H9 (cell line): ENCODE measurements at regions not wholly inside any gene's neighbourhood (a gene's known extent, or its start where the extent isn't known, plus 50 kb on each side); places are given as distances from the start of the nearest gene placed in this dataset.

Experiments
- DNase-seq: peaks from one replicate; pipeline ENCODE4 v3.0.0-alpha.2; 2017
- H2AFZ ChIP-seq: one replicate; pipeline ENCODE4 v1.6.1; 2013; ENCODE audit warnings: mild to moderate bottlenecking, low read length, control low read depth, moderate library complexity
- H2AK5ac ChIP-seq: 2 replicates; pipeline ENCODE4 v1.6.1; 2013; ENCODE audit warnings: low read length, control low read depth, mixed read lengths; ENCODE audit not compliant: insufficient read length
- H2BK120ac ChIP-seq: one replicate; pipeline ENCODE4 v1.6.1; 2013; ENCODE audit warnings: low read depth, mild to moderate bottlenecking, low read length, control low read depth, inconsistent platforms; ENCODE audit not compliant: poor library complexity, severe bottlenecking
- H2BK12ac ChIP-seq: 2 replicates; pipeline ENCODE4 v1.6.1; 2013; ENCODE audit warnings: low read length, control low read depth, mixed read lengths, low read depth; ENCODE audit not compliant: insufficient read length
- H2BK15ac ChIP-seq: 2 replicates; pipeline ENCODE4 v1.6.1; 2013; ENCODE audit warnings: low read depth, low read length, control low read depth
- H2BK20ac ChIP-seq: one replicate; pipeline ENCODE4 v1.6.1; 2013; ENCODE audit warnings: low read depth, mild to moderate bottlenecking, low read length, control low read depth, inconsistent platforms; ENCODE audit not compliant: poor library complexity, severe bottlenecking
- H2BK5ac ChIP-seq: 2 replicates; pipeline ENCODE4 v1.6.1; 2013; ENCODE audit warnings: low read length, control low read depth, mixed read lengths; ENCODE audit not compliant: insufficient read length
- H3K14ac ChIP-seq: 2 replicates; pipeline ENCODE4 v1.6.1; 2013; ENCODE audit warnings: low read length, control low read depth; ENCODE audit not compliant: insufficient read depth
- H3K18ac ChIP-seq: 2 replicates; pipeline ENCODE4 v1.6.1; 2013; ENCODE audit warnings: low read depth, mild to moderate bottlenecking, mixed read lengths, low read length, control low read depth; ENCODE audit not compliant: insufficient read length
- H3K23ac ChIP-seq: 2 replicates; pipeline ENCODE4 v1.6.1; 2013; ENCODE audit warnings: low read length, control low read depth, mixed read lengths, low read depth; ENCODE audit not compliant: insufficient read length
- H3K23me2 ChIP-seq: 2 replicates; pipeline ENCODE4 v1.6.1; 2013; ENCODE audit warnings: low read depth, mild to moderate bottlenecking, mixed read lengths, low read length, control low read depth; ENCODE audit not compliant: insufficient read length, poor library complexity, severe bottlenecking
- H3K27ac ChIP-seq: 2 replicates; pipeline ENCODE4 v1.5.1; 2013; ENCODE audit warnings: low read length, control low read depth, mixed read lengths, low read depth; ENCODE audit not compliant: insufficient read length
- H3K27me3 ChIP-seq: 2 replicates; pipeline ENCODE4 v1.6.1; 2013; ENCODE audit warnings: low read length, control low read depth, inconsistent platforms; ENCODE audit not compliant: insufficient read depth
- H3K4ac ChIP-seq: 2 replicates; pipeline ENCODE4 v1.6.1; 2013; ENCODE audit warnings: low read depth, mild to moderate bottlenecking, control low read depth, inconsistent platforms, low read length, moderate library complexity
- H3K4me1 ChIP-seq: 2 replicates; pipeline ENCODE4 v1.6.1; 2013; ENCODE audit warnings: low read length, control low read depth, inconsistent platforms; ENCODE audit not compliant: insufficient read depth
- H3K4me2 ChIP-seq: 2 replicates; pipeline ENCODE4 v1.6.1; 2013; ENCODE audit warnings: low read length, control low read depth, mixed read lengths; ENCODE audit not compliant: insufficient read length, insufficient read depth
- H3K56ac ChIP-seq: 2 replicates; pipeline ENCODE4 v1.6.1; 2013; ENCODE audit warnings: low read depth, mild to moderate bottlenecking, mixed read lengths, low read length, control low read depth; ENCODE audit not compliant: insufficient read length
- H3K79me1 ChIP-seq: 2 replicates; pipeline ENCODE4 v1.6.1; 2013; ENCODE audit warnings: low read depth, mild to moderate bottlenecking, moderate library complexity, low read length, control low read depth, inconsistent platforms; ENCODE audit not compliant: insufficient read depth, poor library complexity, severe bottlenecking
- H3K79me2 ChIP-seq: 2 replicates; pipeline ENCODE4 v1.6.1; 2013; ENCODE audit warnings: low read length, control low read depth, inconsistent platforms; ENCODE audit not compliant: insufficient read depth
- H3K9ac ChIP-seq: 2 replicates; pipeline ENCODE4 v1.6.1; 2013; ENCODE audit warnings: low read length, control low read depth, mixed read lengths; ENCODE audit not compliant: insufficient read length; ENCODE audit errors: extremely low read depth
- H3K9me3 ChIP-seq: one replicate; pipeline ENCODE4 v1.6.1; 2013; ENCODE audit warnings: low read depth, low read length, inconsistent platforms; ENCODE audit not compliant: control insufficient read depth
- H3T11ph ChIP-seq: one replicate; pipeline ENCODE4 v1.6.1; 2013; ENCODE audit warnings: mild to moderate bottlenecking, low read length, control low read depth, inconsistent platforms
- H4K20me1 ChIP-seq: one replicate; pipeline ENCODE4 v1.6.1; 2013; ENCODE audit not compliant: control insufficient read depth, insufficient read length, insufficient read depth
- H4K5ac ChIP-seq: 2 replicates; pipeline ENCODE4 v1.6.1; 2013; ENCODE audit warnings: low read depth, mild to moderate bottlenecking, mixed read lengths, low read length, control low read depth; ENCODE audit not compliant: insufficient read length
- H4K8ac ChIP-seq: replicated peaks from 2 replicates; pipeline ENCODE4 v1.6.1; 2013; ENCODE audit warnings: low read length, control low read depth, mixed read lengths, low read depth; ENCODE audit not compliant: insufficient read length
- H4K91ac ChIP-seq: 2 replicates; pipeline ENCODE4 v1.6.1; 2013; ENCODE audit warnings: low read depth, mild to moderate bottlenecking, moderate library complexity, mixed read lengths, low read length, control low read depth; ENCODE audit not compliant: insufficient read length
- H3K27ac Mint-ChIP-seq, 3 experiments: 2 replicates in 2 of 3; 3 replicates in 1 of 3; pipeline ENCODE4 v1.8.0; 2020 to 2021; ENCODE audit warnings: mixed read lengths in 3 of 3, mild to moderate bottlenecking in 1 of 3, moderate library complexity in 1 of 3
- H3K27me3 Mint-ChIP-seq: 2 replicates; pipeline ENCODE4 v1.8.0; 2021; ENCODE audit warnings: low read depth, mild to moderate bottlenecking, moderate library complexity, mixed read lengths
- H3K36me3 Mint-ChIP-seq, 3 experiments: 2 replicates in 2 of 3; 3 replicates in 1 of 3; pipeline ENCODE4 v1.8.0; 2020 to 2021; ENCODE audit warnings: low read depth in 3 of 3, mixed read lengths in 3 of 3; ENCODE audit not compliant: insufficient read depth in 1 of 3
- H3K4me1 Mint-ChIP-seq, 2 experiments: 2 replicates each; pipeline ENCODE4 v1.8.0; 2020; ENCODE audit warnings: mixed read lengths in 2 of 2
- H3K4me3 Mint-ChIP-seq, 2 experiments: 2 replicates in 1 of 2; 3 replicates in 1 of 2; pipeline ENCODE4 v1.8.0; 2020 to 2021; ENCODE audit warnings: mild to moderate bottlenecking in 2 of 2, mixed read lengths in 2 of 2, moderate library complexity in 1 of 2
- H3K9me3 Mint-ChIP-seq, 2 experiments: 2 replicates in 1 of 2; 3 replicates in 1 of 2; pipeline ENCODE4 v1.8.0; 2020; ENCODE audit warnings: mild to moderate bottlenecking in 2 of 2, mixed read lengths in 2 of 2, moderate library complexity in 1 of 2
- WGBS: extraction: QIAGEN DNeasy Blood & Tissue Kit; methylation state at CpG from one replicate; pipeline ENCODE4 v1.1.7; 2013; ENCODE audit warnings: missing lambda C conversion rate, low lambda C conversion rate, mixed read lengths; ENCODE audit not compliant: insufficient read length; ENCODE audit errors: extremely low coverage; 5-methylcytosine and 5-hydroxymethylcytosine counted together
- TF ChIP-seq, protein P1 (sequence below): fragments of 200-600 bp; sonication (generic); conservative IDR thresholded peaks from 3 replicates; pipeline ENCODE4 v1.8.0; 2021; ENCODE audit warnings: antibody characterized with exemption, mild to moderate bottlenecking

- Histone ChIP-seq H2BK20ac (no peak overlapping the region), H2BK15ac (no peak overlapping the region), H3K9me3 (no peaks in the 10 kb centered on the region), H3K79me2 (no peaks in the 10 kb centered on the region), H2BK12ac (no peak overlapping the region), H2AK5ac (no peak overlapping the region), H2AFZ (no peak overlapping the region), H3K14ac (no peak overlapping the region), H3K18ac (no peak overlapping the region), H3K4me1 (peaks cover 2% of the 10 kb centered on the region; the same call in 1 of the 2 replicates), H3K4ac (no peak overlapping the region), H3K27ac (no peak overlapping the region), H3K23ac (no peak overlapping the region), H4K8ac (no peak overlapping the region), H3K9ac (no peak overlapping the region), H2BK120ac (no peak overlapping the region), H3K4me2 (no peak overlapping the region), H2BK5ac (no peak overlapping the region), H3K79me1 (no peaks in the 10 kb centered on the region), H3K23me2 (peaks cover 2% of the 10 kb centered on the region), H3K27me3 (peaks cover 10% of the 10 kb centered on the region; the same call in 1 of the 2 replicates), H4K5ac (no peak overlapping the region), H3K56ac (no peak overlapping the region), H4K91ac (no peak overlapping the region), H3T11ph (no peak overlapping the region), H4K20me1 (no peaks in the 10 kb centered on the region)
- Mint-ChIP-seq H3K27ac (peak overlapping the region; percentile 17 to 47 (median 34); a peak in 4 of 7 replicates), H3K36me3 (no peaks in the 10 kb centered on the region), H3K9me3 (no peaks in the 10 kb centered on the region), H3K4me1 (peaks cover 32 to 38% of the 10 kb centered on the region in 2 experiments), H3K4me3 (peak overlapping the region; percentile 37 to 60), H3K27me3 (peaks cover 39% of the 10 kb centered on the region)
- WGBS: no CpG with 5 or more reads among the region's 16 CpGs
- DNase-seq: no peak
- TF ChIP-seq, protein P1, sequence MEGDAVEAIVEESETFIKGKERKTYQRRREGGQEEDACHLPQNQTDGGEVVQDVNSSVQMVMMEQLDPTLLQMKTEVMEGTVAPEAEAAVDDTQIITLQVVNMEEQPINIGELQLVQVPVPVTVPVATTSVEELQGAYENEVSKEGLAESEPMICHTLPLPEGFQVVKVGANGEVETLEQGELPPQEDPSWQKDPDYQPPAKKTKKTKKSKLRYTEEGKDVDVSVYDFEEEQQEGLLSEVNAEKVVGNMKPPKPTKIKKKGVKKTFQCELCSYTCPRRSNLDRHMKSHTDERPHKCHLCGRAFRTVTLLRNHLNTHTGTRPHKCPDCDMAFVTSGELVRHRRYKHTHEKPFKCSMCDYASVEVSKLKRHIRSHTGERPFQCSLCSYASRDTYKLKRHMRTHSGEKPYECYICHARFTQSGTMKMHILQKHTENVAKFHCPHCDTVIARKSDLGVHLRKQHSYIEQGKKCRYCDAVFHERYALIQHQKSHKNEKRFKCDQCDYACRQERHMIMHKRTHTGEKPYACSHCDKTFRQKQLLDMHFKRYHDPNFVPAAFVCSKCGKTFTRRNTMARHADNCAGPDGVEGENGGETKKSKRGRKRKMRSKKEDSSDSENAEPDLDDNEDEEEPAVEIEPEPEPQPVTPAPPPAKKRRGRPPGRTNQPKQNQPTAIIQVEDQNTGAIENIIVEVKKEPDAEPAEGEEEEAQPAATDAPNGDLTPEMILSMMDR: no peak
Observed at GRCh38 chr5:1641041-1641440, 117.3 kb upstream of the LPCAT1 start.
